Fibroblast of skin of back (primary cell): ENCODE measurements at regions not wholly inside any gene's neighbourhood (a gene's known extent, or its start where the extent isn't known, plus 50 kb on each side); places are given as distances from the start of the nearest gene placed in this dataset.

ENCODE experiments used
- DNase-seq: peaks from one replicate; pipeline ENCODE4 v3.0.0-alpha.2; 2013

- no peak for DNase-seq
Measured at GRCh38 chr18:77996737-77997136, 747.1 kb downstream of the GALR1 start.

GRCh38 chr18:78001811-78002210 lies 752.2 kb downstream of the GALR1 start:
- no peak for DNase-seq

- no peak for DNase-seq
Measured at GRCh38 chr18:78006006-78006773, 756.5 kb downstream of the GALR1 start.

GRCh38 chr18:78006774-78007260 lies 757.2 kb downstream of the GALR1 start:
- no peak for DNase-seq

- DNase-seq = no peak
Measured at GRCh38 chr18:78010363-78010762, 760.7 kb downstream of the GALR1 start.

GRCh38 chr18:78017869-78018268 lies 768.2 kb downstream of the GALR1 start:
- DNase-seq = no peak

- DNase-seq = no peak
Measured at GRCh38 chr18:78021196-78021595, 771.5 kb downstream of the GALR1 start.

GRCh38 chr18:78031589-78031988 lies 781.9 kb downstream of the GALR1 start:
- no peak for DNase-seq

- no peak for DNase-seq
Measured at GRCh38 chr18:78031991-78032390, 782.3 kb downstream of the GALR1 start.

GRCh38 chr18:78032574-78032973 lies 782.9 kb downstream of the GALR1 start:
- no peak for DNase-seq

- no peak for DNase-seq
Measured at GRCh38 chr18:78034755-78035154, 785.1 kb downstream of the GALR1 start.

GRCh38 chr18:78041218-78041617 lies 791.6 kb downstream of the GALR1 start:
- no peak for DNase-seq

- no peak for DNase-seq
Measured at GRCh38 chr18:78046631-78047030, 797.0 kb downstream of the GALR1 start.

- no peak for DNase-seq
Measured at GRCh38 chr18:78049281-78049680, 799.6 kb downstream of the GALR1 start.

GRCh38 chr18:78054801-78055200 lies 805.2 kb downstream of the GALR1 start:
- no peak for DNase-seq

GRCh38 chr18:78056011-78056410 lies 806.4 kb downstream of the GALR1 start:
- DNase-seq = no peak

- DNase-seq = no peak
Measured at GRCh38 chr18:78069784-78070664, 820.4 kb downstream of the GALR1 start.

- no peak for DNase-seq
Measured at GRCh38 chr18:78071166-78071710, 821.6 kb downstream of the GALR1 start.

- DNase-seq = no peak
Measured at GRCh38 chr18:78071776-78072175, 822.1 kb downstream of the GALR1 start.

- no peak for DNase-seq
Measured at GRCh38 chr18:78072375-78072774, 822.7 kb downstream of the GALR1 start.

GRCh38 chr18:78073275-78073674 lies 823.6 kb downstream of the GALR1 start:
- no peak for DNase-seq

- no peak for DNase-seq
Measured at GRCh38 chr18:78074400-78075020, 824.9 kb downstream of the GALR1 start.

GRCh38 chr18:78080081-78080480 lies 830.4 kb downstream of the GALR1 start:
- DNase-seq = no peak
